SK-N-SH (cell line): ENCODE measurements at regions not wholly inside any gene's neighbourhood (a gene's known extent, or its start where the extent isn't known, plus 50 kb on each side); places are given as distances from the start of the nearest gene placed in this dataset.

Experiments
- CTCF ChIA-PET: fragments of 300-600, 350-600 bp; formaldehyde crosslinking; extraction: SDS; loops from one replicate; lab custom pipeline; 2021; lab: Yijun Ruan, JAX
- POLR2A ChIA-PET: fragments of 350-600 bp; sonication (Branson Sonifier 250); formaldehyde crosslinking; extraction: SDS; loops from one replicate; lab custom pipeline; 2020; ENCODE audit warnings: antibody characterized with exemption, inconsistent platforms; lab: Yijun Ruan, JAX
- DNase-seq: peaks from one replicate; pipeline ENCODE4 v3.0.0; 2012
- H2AFZ ChIP-seq: fragments of 200-600 bp; sonication (generic); 2 replicates; pipeline ENCODE4 v1.8.1; 2016; ENCODE audit warnings: antibody characterized with exemption, mild to moderate bottlenecking, low read depth
- H3F3A ChIP-seq: fragments of 200-600 bp; sonication (generic); replicated peaks from 2 replicates; pipeline ENCODE3; 2016; ENCODE audit warnings: antibody characterized with exemption, mild to moderate bottlenecking; ENCODE audit not compliant: insufficient read depth
- H3K27ac ChIP-seq, 2 experiments: fragments of 200-500 bp in 1 of 2; fragments of 200-600 bp in 1 of 2; sonication (Bioruptor generic) in 1 of 2; sonication (generic), shearing (Covaris generic) in 1 of 2; 2 replicates each; pipeline versions ENCODE4 v1.5.1 to v1.6.1; 2014 to 2016; ENCODE audit warnings: low read depth in 2 of 2, inconsistent platforms in 1 of 2, low read length in 1 of 2, mild to moderate bottlenecking in 1 of 2, mixed read lengths in 1 of 2
- H3K27me3 ChIP-seq: fragments of 200-600 bp; sonication (generic), shearing (Covaris generic); 2 replicates; pipeline ENCODE4 v1.6.1; 2016; ENCODE audit warnings: mixed run types; ENCODE audit not compliant: insufficient read depth
- H3K36me3 ChIP-seq, 2 experiments: fragments of 200-500 bp in 1 of 2; fragments of 200-600 bp in 1 of 2; sonication (Bioruptor generic) in 1 of 2; sonication (generic) in 1 of 2; replicated peaks in 1 of 2; 2 replicates each; pipeline versions ENCODE3 to v1.5.1; 2014 to 2016; ENCODE audit warnings: low read length in 1 of 2, mild to moderate bottlenecking in 1 of 2; ENCODE audit not compliant: insufficient read depth in 2 of 2, control insufficient read depth in 1 of 2
- H3K4me1 ChIP-seq, 2 experiments: fragments of 200-500 bp in 1 of 2; fragments of 200-600 bp in 1 of 2; sonication (Bioruptor generic) in 1 of 2; sonication (generic), shearing (Covaris generic) in 1 of 2; 2 replicates each; pipeline versions ENCODE4 v1.5.1 to v1.6.1; 2014 to 2016; ENCODE audit warnings: low read depth in 1 of 2, low read length in 1 of 2, mixed run types in 1 of 2; ENCODE audit not compliant: insufficient read depth in 2 of 2, control insufficient read depth in 1 of 2
- H3K4me2 ChIP-seq: fragments of 200-600 bp; sonication (generic), shearing (Covaris generic); 2 replicates; pipeline ENCODE4 v1.6.1; 2017; ENCODE audit warnings: mixed run types
- H3K4me3 ChIP-seq, 2 experiments: fragments of 200-500 bp in 1 of 2; fragments of 200-600 bp in 1 of 2; sonication (Bioruptor generic) in 1 of 2; sonication (generic), shearing (Covaris generic) in 1 of 2; 2 replicates each; pipeline versions ENCODE4 v1.5.1 to v1.8.1; 2014 to 2016; ENCODE audit warnings: low read depth in 2 of 2, inconsistent platforms in 1 of 2, low read length in 1 of 2, mild to moderate bottlenecking in 1 of 2, mixed read lengths in 1 of 2, moderate library complexity in 1 of 2
- H3K79me2 ChIP-seq: fragments of 200-600 bp; sonication (generic); 2 replicates; pipeline ENCODE4 v1.8.1; 2017; ENCODE audit warnings: mild to moderate bottlenecking; ENCODE audit not compliant: insufficient read depth
- H3K9ac ChIP-seq: fragments of 200-600 bp; sonication (generic); 2 replicates; pipeline ENCODE4 v1.6.1; 2017; ENCODE audit warnings: mixed run types
- H3K9me2 ChIP-seq: fragments of 200-600 bp; sonication (generic); 2 replicates; pipeline ENCODE4 v1.6.1; 2017; ENCODE audit warnings: mixed run types
- H3K9me3 ChIP-seq: fragments of 200-600 bp; sonication (generic); 2 replicates; pipeline ENCODE4 v1.6.1; 2017; ENCODE audit warnings: mixed run types, mild to moderate bottlenecking, moderate library complexity
- H4K20me1 ChIP-seq: fragments of 200-600 bp; sonication (generic); 2 replicates; pipeline ENCODE4 v1.6.1; 2017; ENCODE audit warnings: mild to moderate bottlenecking, mixed run types; ENCODE audit not compliant: insufficient read depth
- CHD2 ChIP-seq: fragments of 150-350 bp; IDR thresholded peaks from 2 replicates; pipeline ENCODE4 v1.6.1; 2018; ENCODE audit warnings: low read length; ENCODE audit not compliant: partially characterized antibody
- MXI1 ChIP-seq: IDR thresholded peaks from 2 replicates; pipeline ENCODE4 v1.6.1; 2012; ENCODE audit warnings: mild to moderate bottlenecking, low read depth, low read length, improper control_type of control experiment
- SMC3 ChIP-seq: IDR thresholded peaks from 2 replicates; pipeline ENCODE4 v1.6.1; 2012; ENCODE audit warnings: low read depth, low read length, improper control_type of control experiment
- USF1 ChIP-seq: IDR thresholded peaks from 2 replicates; pipeline ENCODE4 v1.4.0; 2012; ENCODE audit warnings: low read depth, borderline replicate concordance
- USF2 ChIP-seq: fragments of 150-350 bp; IDR thresholded peaks from 2 replicates; pipeline ENCODE4 v1.6.1; 2017; ENCODE audit warnings: antibody characterized with exemption, low read length, low read depth, borderline replicate concordance
- WGBS: methylation state at CpG from one replicate; pipeline ENCODE4 v1.1.6; 2017; ENCODE audit warnings: low lambda C conversion rate; 5-methylcytosine and 5-hydroxymethylcytosine counted together
- TF ChIP-seq, protein P1 (sequence below): fragments of 150-350 bp; IDR thresholded peaks from 2 replicates; pipeline ENCODE4 v1.6.1; 2016; ENCODE audit warnings: mild to moderate bottlenecking, low read depth, low read length

DNA sequence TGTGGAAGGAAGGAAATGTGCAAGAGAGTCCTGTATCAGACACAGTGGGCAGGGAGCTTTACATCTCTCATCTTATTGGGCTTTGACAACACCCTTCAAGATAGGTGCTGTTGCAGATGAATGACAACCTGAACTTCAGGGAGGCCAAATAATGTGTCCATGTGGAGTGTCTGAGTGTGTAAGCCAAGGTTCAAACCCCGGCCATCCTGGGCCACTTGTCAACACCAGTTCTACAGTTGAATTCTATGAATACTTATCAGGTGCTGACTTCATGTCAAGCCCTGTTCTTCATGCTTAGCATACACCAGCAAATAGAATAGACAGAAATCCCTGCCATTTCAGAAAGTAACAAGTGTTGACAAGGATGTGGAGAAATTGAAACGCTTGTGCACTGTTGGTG is 354.4 kb downstream of the KCNRG start (continued):
- no peak for TF ChIP-seq USF2

- Histone ChIP-seq H3K79me2 (no peaks in the 10 kb centered on the region), H3K9me2 (no peaks in the 10 kb centered on the region), H2AFZ (no peak overlapping the region), H3K4me3 (no peak overlapping the region), H3K27ac (no peak overlapping the region), H3K27me3 (no peaks in the 10 kb centered on the region), H3K4me2 (no peak overlapping the region), H3K4me1 (peaks cover 0 to 9% of the 10 kb centered on the region in 2 experiments; a peak in 2 of 4 replicates), H3K9me3 (no peaks in the 10 kb centered on the region), H3K36me3 (no peaks in the 10 kb centered on the region), H3K9ac (no peak overlapping the region), H3F3A (no peaks in the 10 kb centered on the region), H4K20me1 (no peaks in the 10 kb centered on the region)
- POLR2A ChIA-PET, result no interaction called here
- CTCF ChIA-PET, result no interaction called here
- DNase-seq, result no peak
- WGBS, result 69% methylated on average over 5 of the region's 5 CpGs
- TF ChIP-seq, protein P1, sequence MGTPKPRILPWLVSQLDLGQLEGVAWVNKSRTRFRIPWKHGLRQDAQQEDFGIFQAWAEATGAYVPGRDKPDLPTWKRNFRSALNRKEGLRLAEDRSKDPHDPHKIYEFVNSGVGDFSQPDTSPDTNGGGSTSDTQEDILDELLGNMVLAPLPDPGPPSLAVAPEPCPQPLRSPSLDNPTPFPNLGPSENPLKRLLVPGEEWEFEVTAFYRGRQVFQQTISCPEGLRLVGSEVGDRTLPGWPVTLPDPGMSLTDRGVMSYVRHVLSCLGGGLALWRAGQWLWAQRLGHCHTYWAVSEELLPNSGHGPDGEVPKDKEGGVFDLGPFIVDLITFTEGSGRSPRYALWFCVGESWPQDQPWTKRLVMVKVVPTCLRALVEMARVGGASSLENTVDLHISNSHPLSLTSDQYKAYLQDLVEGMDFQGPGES, result no peak
- no peak for TF ChIP-seq USF1
These were observed 355.2 kb downstream of the KCNRG start for GRCh38 chr13:50370303-50370950.

- H3K79me2 ChIP-seq, result no peaks in the 10 kb centered on the region
- H3K4me3 ChIP-seq, result no peak overlapping the region
- H3K4me2 ChIP-seq, result no peak overlapping the region
- POLR2A ChIA-PET, result no interaction called here
- 81% methylated on average over 6 of the region's 6 CpGs for WGBS
- H3K27me3 ChIP-seq, result no peaks in the 10 kb centered on the region
- H3K27ac ChIP-seq, result no peak overlapping the region
- H3K9me2 ChIP-seq, result no peaks in the 10 kb centered on the region
- no peaks in the 10 kb centered on the region for H3K9me3 ChIP-seq
- H3F3A ChIP-seq, result no peaks in the 10 kb centered on the region
- CTCF ChIA-PET, result no interaction called here
- TF ChIP-seq MXI1, result no peak
- TF ChIP-seq SMC3, result no peak
- TF ChIP-seq CHD2, result no peak
- no peaks in the 10 kb centered on the region for H3K4me1 ChIP-seq
- no peaks in the 10 kb centered on the region for H3K36me3 ChIP-seq
- no peak overlapping the region for H3K9ac ChIP-seq
- H4K20me1 ChIP-seq, result no peaks in the 10 kb centered on the region
- H2AFZ ChIP-seq, result no peak overlapping the region
- DNase-seq, result no peak
These were observed 359.3 kb downstream of the KCNRG start for GRCh38 chr13:50374517-50374916.
